Heart left ventricle (tissue), 16 donors: ENCODE measurements at regions not wholly inside any gene's neighbourhood (a gene's known extent, or its start where the extent isn't known, plus 50 kb on each side); places are given as distances from the start of the nearest gene placed in this dataset.

Experiments used
- ATAC-seq, 4 donors: fragments of 200-7000 bp; cut with Tn5 transposase; one replicate each; pipeline ENCODE4 v1.9.1; 2020 to 2022; ENCODE audit warnings: moderate library complexity in 4 of 4, mild to moderate bottlenecking in 3 of 4, moderate number of reproducible peaks in 1 of 4
- DNase-seq, 5 donors: peaks; one replicate each; pipeline ENCODE4 v3.0.0-alpha.2; 2020
- H3K27ac ChIP-seq, 12 donors: fragments of 200-600 bp; sonication (generic) in 4 of 12; one replicate each; pipeline versions ENCODE4 v1.5.0 to v1.8.0; 2016 to 2022; ENCODE audit warnings: mild to moderate bottlenecking in 2 of 12
- H3K27me3 ChIP-seq, 9 donors: fragments of 200-600 bp; sonication (generic) in 2 of 9; one replicate each; pipeline versions ENCODE4 v1.5.1 to v1.8.0; 2016 to 2022; ENCODE audit warnings: mild to moderate bottlenecking in 3 of 9
- H3K36me3 ChIP-seq, 9 donors: fragments of 200-600 bp; sonication (generic) in 2 of 9; one replicate each; pipeline versions ENCODE4 v1.5.0 to v1.8.0; 2018 to 2022; ENCODE audit warnings: mild to moderate bottlenecking in 2 of 9
- H3K4me1 ChIP-seq, 12 donors: fragments of 200-600 bp; sonication (generic) in 4 of 12; one replicate each; pipeline versions ENCODE4 v1.5.0 to v1.8.0; 2016 to 2022; ENCODE audit warnings: mild to moderate bottlenecking in 3 of 12
- H3K4me3 ChIP-seq, 12 donors: fragments of 200-600 bp; sonication (generic) in 4 of 12; one replicate each; pipeline versions ENCODE4 v1.5.0 to v1.8.0; 2017 to 2022; ENCODE audit warnings: mild to moderate bottlenecking in 9 of 12, moderate library complexity in 4 of 12
- H3K9me3 ChIP-seq, 12 donors: fragments of 200-600 bp; sonication (generic) in 4 of 12; one replicate each; pipeline versions ENCODE4 v1.5.0 to v1.8.0; 2016 to 2022; ENCODE audit warnings: mild to moderate bottlenecking in 1 of 12
- CTCF ChIP-seq, 12 donors: fragments of 200-600 bp; sonication (generic) in 4 of 12; IDR thresholded peaks; one replicate each; pipeline versions ENCODE4 v1.5.0 to v1.8.0; 2018 to 2022; ENCODE audit warnings: antibody characterized with exemption in 12 of 12, mild to moderate bottlenecking in 5 of 12
- POLR2A ChIP-seq, 2 donors: fragments of 450-650 bp; IDR thresholded peaks; one replicate each; pipeline ENCODE4 v1.6.1; 2017; ENCODE audit warnings: antibody characterized with exemption in 2 of 2, mild to moderate bottlenecking in 2 of 2, moderate library complexity in 2 of 2
- WGBS, 4 donors: extraction: QIAGEN DNeasy Blood & Tissue Kit in 2 of 4; methylation state at CpG; one replicate each; pipeline versions ENCODE4 v1.1.5 to v1.1.7; 2013 to 2018; 5-methylcytosine and 5-hydroxymethylcytosine counted together
- intact Hi-C, 10 donors: fragments of 100-400 bp; cut with DNase I; formaldehyde crosslinking; loops; one replicate each; pipeline versions ENCODE4 v1.11.1 to v1.14.2; 2022
- donor health status: ischemic (EF 13 %, LVEDD 7.1; RV severe dilation, severe dysfunction).
- donor health status: healthy with polysubstance abuse.
- donor health status: DM: no; HTN: yes; CAD: no.
- donor health status: DM: no; HTN: no; CAD: no.
- donor health status: ischemic (EF 25% LVEDD 6.9; RV normal size, moderate dysfunction).
- donor health status: ischemic (EF 25% LVEDD 5.7; RV mildly dilated, moderate dysfunction).
- donor health status: healthy.
- donor health status: DM: yes; HTN: yes; CAD: no.
- donor health status: ischemic (EF 35%, LVEDD 5.7; RV mildly dilated, moderate dysfunction).
- donor health status: nonischemic (EF 11% LVEDD 7.7; RV severe dilation, severe dysfunction).
- donor health status: DM: yes; HTN: yes; CAD: no.
- donor health status: PGD.
- donor health status: ischemic (EF 29% LVEDD 5.4; RV normal size, mild dysfunction).
- donor health status: nonischemic (EF 23%, LVEDD 6.1; RV moderate dilation, normal function).

DNA sequence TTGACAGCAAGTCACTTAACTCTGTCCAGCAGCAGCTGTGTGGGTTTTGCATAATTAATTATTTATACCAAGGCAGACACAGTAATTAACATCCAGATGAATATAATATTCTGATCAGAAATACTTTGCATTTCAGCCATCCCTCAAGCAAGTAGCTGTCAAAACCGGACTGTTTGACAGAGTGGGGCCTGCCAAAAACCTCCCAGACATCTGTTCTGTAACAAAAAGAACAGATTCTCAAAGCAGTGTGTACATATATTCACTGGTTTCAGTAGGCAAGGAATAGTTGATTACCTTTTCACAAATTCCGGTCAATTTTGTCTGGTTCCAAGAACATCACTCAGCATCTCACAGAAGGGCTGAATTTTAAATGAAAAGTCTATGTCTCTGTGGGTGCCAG is 291.6 kb downstream of the CMPK2 start:
- ATAC-seq (no peak), DNase-seq (no peak)
- intact Hi-C loops: no loop called here
- H3K9me3 ChIP-seq: peaks cover 0 to 4% (median 0%) of the 10 kb centered on the region in 12 donors
- H3K27me3 ChIP-seq: peaks cover 0 to 3% (median 0%) of the 10 kb centered on the region in 9 donors
- no peaks in the 10 kb centered on the region for H3K4me1 ChIP-seq
- 52 to 77% (median 65%) methylated on average over 2 of the region's 2 CpGs for WGBS, 4 donors
- no peak overlapping the region for H3K27ac ChIP-seq
- no peak overlapping the region for H3K4me3 ChIP-seq
- TF ChIP-seq CTCF (IDR thresholded peaks at IDR 0.05) (no peak), POLR2A (IDR thresholded peaks at IDR 0.05) (no peak)
- no peaks in the 10 kb centered on the region for H3K36me3 ChIP-seq

GRCh38 chr2:6576302-6576701 is 289.4 kb downstream of the CMPK2 start:
- no peak for ATAC-seq
- DNase-seq: no peak
- Histone ChIP-seq H3K9me3 (no peaks in the 10 kb centered on the region), H3K4me3 (no peak overlapping the region), H3K27ac (no peak overlapping the region), H3K4me1 (no peaks in the 10 kb centered on the region), H3K27me3 (peaks cover 0 to 5% (median 0%) of the 10 kb centered on the region in 9 donors), H3K36me3 (no peaks in the 10 kb centered on the region)
- 70 to 83% (median 81%) methylated on average over 2 of the region's 2 CpGs for WGBS, 4 donors
- TF ChIP-seq CTCF (IDR thresholded peaks at IDR 0.05): no peak
- TF ChIP-seq POLR2A (IDR thresholded peaks at IDR 0.05): no peak
- intact Hi-C loops: no loop called here

- whole genome bisulfite sequencing, 4 donors: 90 to 93% (median 92%) methylated on average over 3 of the region's 3 CpGs
- Histone ChIP-seq H3K4me1 (no peaks in the 10 kb centered on the region), H3K36me3 (no peaks in the 10 kb centered on the region), H3K9me3 (no peaks in the 10 kb centered on the region), H3K27me3 (peaks cover 0 to 5% (median 0%) of the 10 kb centered on the region in 9 donors), H3K27ac (no peak overlapping the region), H3K4me3 (no peak overlapping the region)
- DNase-seq: no peak
- intact Hi-C loops: no loop called here
- no peak for ATAC-seq
- no peak for TF ChIP-seq POLR2A (IDR thresholded peaks at IDR 0.05)
- TF ChIP-seq CTCF (IDR thresholded peaks at IDR 0.05): no peak
Measured at GRCh38 chr2:6577960-6578359, 287.7 kb downstream of the CMPK2 start.

DNA sequence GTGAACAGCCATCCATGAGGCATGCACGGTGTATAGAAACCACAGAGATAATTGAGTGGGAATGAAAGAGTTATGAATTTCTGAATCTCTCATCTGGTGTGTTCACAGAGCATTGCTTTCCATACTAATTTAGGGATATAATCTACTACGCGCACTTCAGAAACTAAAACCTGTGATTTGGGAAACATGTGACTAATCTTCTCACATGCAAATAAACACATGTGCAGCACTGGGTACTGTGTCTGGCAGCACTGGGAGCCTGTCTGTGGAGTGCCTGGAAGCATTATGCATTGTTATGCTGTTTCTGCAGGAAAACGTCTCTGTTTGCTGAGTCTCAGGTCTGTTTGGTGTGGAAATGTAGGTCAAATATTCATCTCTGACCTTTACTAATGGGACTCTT is 287.3 kb downstream of the CMPK2 start:
- H3K27ac ChIP-seq: no peak overlapping the region
- H3K27me3 ChIP-seq: peaks cover 0 to 5% (median 0%) of the 10 kb centered on the region in 9 donors
- H3K4me3 ChIP-seq: no peak overlapping the region
- no peaks in the 10 kb centered on the region for H3K9me3 ChIP-seq
- intact Hi-C loops: no loop called here
- WGBS, 4 donors: 64 to 77% (median 74%) methylated on average over 4 of the region's 4 CpGs
- TF ChIP-seq POLR2A (IDR thresholded peaks at IDR 0.05): no peak
- no peak for TF ChIP-seq CTCF (IDR thresholded peaks at IDR 0.05)
- no peaks in the 10 kb centered on the region for H3K36me3 ChIP-seq
- DNase-seq: no peak
- ATAC-seq: no peak
- H3K4me1 ChIP-seq: no peaks in the 10 kb centered on the region
